Endothelial cell of umbilical vein (primary cell): ENCODE measurements at regions not wholly inside any gene's neighbourhood (a gene's known extent, or its start where the extent isn't known, plus 50 kb on each side); places are given as distances from the start of the nearest gene placed in this dataset.

ENCODE experiments used
- BruUV-seq: library from RNA; stranded (reverse); fragments of 400-500 nt; replicated peaks from 2 replicates; lab custom pipeline; 2021; lab: Mats Ljungman, UMichigan
- CTCF ChIA-PET: fragments of 300-600, 350-600 bp; sonication (Branson Sonifier 250); formaldehyde crosslinking; loops from one replicate; lab custom pipeline; 2021; ENCODE audit warnings: antibody characterized with exemption, inconsistent platforms; lab: Charles Lee
- POLR2A ChIA-PET: fragments of 300-600, 350-600 bp; sonication (Branson Sonifier 250); formaldehyde crosslinking; loops from one replicate; lab custom pipeline; 2021; ENCODE audit warnings: antibody characterized with exemption, inconsistent platforms; lab: Charles Lee
- DNase-seq: peaks from one replicate; pipeline ENCODE4 v3.0.0-alpha.2; 2011; ENCODE audit warnings: low read depth, low spot score
- FAIRE-seq: peaks from 2 replicates; lab custom pipeline; 2011; peaks lifted over from hg19 to GRCh38; lab: Jason Lieb, UNC
- H2AFZ ChIP-seq: 2 replicates; pipeline ENCODE4 v1.6.0; 2012; ENCODE audit warnings: low read depth, low read length, control low read depth, inconsistent platforms
- H3K27ac ChIP-seq: 2 replicates; pipeline ENCODE4 v1.5.1; 2011; ENCODE audit warnings: low read depth, mild to moderate bottlenecking, control low read depth, low read length, moderate library complexity; ENCODE audit not compliant: insufficient read depth
- H3K27me3 ChIP-seq, 2 experiments: 2 replicates each; pipeline versions ENCODE4 v1.6.0 to v1.6.1; 2011; ENCODE audit warnings: low read length in 2 of 2, mixed read lengths in 1 of 2; ENCODE audit not compliant: control insufficient read depth in 2 of 2, insufficient read depth in 2 of 2
- H3K36me3 ChIP-seq, 2 experiments: 2 replicates in 1 of 2; 3 replicates in 1 of 2; pipeline ENCODE4 v1.5.1; 2011; ENCODE audit warnings: low read length in 2 of 2, mild to moderate bottlenecking in 1 of 2, moderate library complexity in 1 of 2; ENCODE audit not compliant: control insufficient read depth in 2 of 2, insufficient read depth in 2 of 2; ENCODE audit errors: extremely low read depth in 1 of 2
- H3K4me1 ChIP-seq: 3 replicates; pipeline ENCODE4 v1.5.1; 2011; ENCODE audit warnings: mild to moderate bottlenecking, low read length; ENCODE audit not compliant: control insufficient read depth, insufficient read depth; ENCODE audit errors: extremely low read depth
- H3K4me2 ChIP-seq: 2 replicates; pipeline ENCODE4 v1.6.1; 2011; ENCODE audit warnings: low read length, control low read depth, mixed read lengths; ENCODE audit not compliant: insufficient read depth
- H3K4me3 ChIP-seq, 3 experiments: fragments of 200-600 bp in 1 of 3; sonication (generic), shearing (Covaris generic) in 1 of 3; replicated peaks in 1 of 3; 2 replicates each; pipeline ENCODE4 v1.5.1; 2011 to 2016; ENCODE audit warnings: control low read depth in 3 of 3, low read length in 3 of 3, mild to moderate bottlenecking in 2 of 3, inconsistent platforms in 1 of 3, low read depth in 1 of 3, moderate library complexity in 1 of 3; ENCODE audit not compliant: insufficient read depth in 1 of 3
- H3K79me2 ChIP-seq: 2 replicates; pipeline ENCODE4 v1.6.0; 2012; ENCODE audit warnings: low read length, inconsistent platforms; ENCODE audit not compliant: control insufficient read depth, insufficient read depth
- H3K9ac ChIP-seq: replicated peaks from 2 replicates; pipeline ENCODE3; 2011; ENCODE audit warnings: low read length, control low read depth; ENCODE audit not compliant: insufficient read depth; ENCODE audit errors: extremely low read depth
- H3K9me1 ChIP-seq: replicated peaks from 3 replicates; pipeline ENCODE4 v1.6.0; 2011; ENCODE audit warnings: mild to moderate bottlenecking, low read length; ENCODE audit not compliant: control insufficient read depth, insufficient read depth; ENCODE audit errors: extremely low read depth
- H3K9me3 ChIP-seq: replicated peaks from 2 replicates; pipeline ENCODE4 v1.5.1; 2012; ENCODE audit warnings: low read length, inconsistent platforms; ENCODE audit not compliant: control insufficient read depth, insufficient read depth
- H4K20me1 ChIP-seq: replicated peaks from 2 replicates; pipeline ENCODE3; 2011; ENCODE audit warnings: mild to moderate bottlenecking, low read length; ENCODE audit not compliant: control insufficient read depth, insufficient read depth; ENCODE audit errors: extremely low read depth
- CTCF ChIP-seq, 2 donors: IDR thresholded peaks; 1 replicate in 1 of 2; 2 replicates in 1 of 2; pipeline ENCODE4 v1.5.1; 2011; ENCODE audit warnings: low read length in 2 of 2, mild to moderate bottlenecking in 2 of 2, moderate library complexity in 2 of 2, control low read depth in 1 of 2, inconsistent platforms in 1 of 2, low read depth in 1 of 2; ENCODE audit not compliant: insufficient read depth in 1 of 2; ENCODE audit errors: extremely low read depth in 1 of 2
- EZH2 ChIP-seq: IDR thresholded peaks from 2 replicates; pipeline ENCODE4 v1.6.1; 2012; ENCODE audit warnings: borderline replicate concordance, low read depth, mild to moderate bottlenecking, moderate library complexity, low read length, inconsistent platforms; ENCODE audit not compliant: severe bottlenecking
- FOS ChIP-seq: IDR thresholded peaks from 2 replicates; pipeline ENCODE4 v1.6.1; 2011; ENCODE audit warnings: mild to moderate bottlenecking, low read length, moderate library complexity, borderline replicate concordance; ENCODE audit not compliant: insufficient read depth
- GATA2 ChIP-seq: IDR thresholded peaks from 2 replicates; pipeline ENCODE4 v1.7.0; 2011; ENCODE audit warnings: low read depth, mild to moderate bottlenecking, moderate library complexity, mixed read lengths, low read length; ENCODE audit not compliant: insufficient read length, insufficient read depth
- MYC ChIP-seq: IDR thresholded peaks from one replicate; pipeline ENCODE4 v1.6.1; 2011; ENCODE audit warnings: mild to moderate bottlenecking, low read depth, low read length
- POLR2A ChIP-seq: IDR thresholded peaks from 2 replicates; pipeline ENCODE4 v1.6.1; 2012; ENCODE audit warnings: low read depth, mild to moderate bottlenecking, control low read depth, low read length
- POLR2AphosphoS5 ChIP-seq: IDR thresholded peaks from 2 replicates; pipeline ENCODE4 v1.6.1; 2012; ENCODE audit warnings: low read depth, mild to moderate bottlenecking, control low read depth, low read length, moderate library complexity; ENCODE audit not compliant: insufficient read depth
- dilution Hi-C: fragments of 300-500 bp; cut with MboI; formaldehyde crosslinking; loops from one replicate; pipeline ENCODE4 v1.15.0; 2019; ENCODE audit warnings: low sequenced_read_pairs; ENCODE audit not compliant: extremely low pct_ligation_motif_present
- intact Hi-C: fragments of 100-400 bp; cut with micrococcal nuclease; formaldehyde crosslinking; loops from one replicate; pipeline ENCODE4 v1.10.0; 2022
- TF ChIP-seq, protein P1 (sequence below): IDR thresholded peaks from 2 replicates; pipeline ENCODE4 v1.6.1; 2011; ENCODE audit not compliant: insufficient read depth, insufficient read length

GRCh38 chr6:147776631-147777213, 268.2 kb downstream of the SAMD5 start:
- no peak for DNase-seq
- Histone ChIP-seq H3K79me2 (no peaks in the 10 kb centered on the region), H3K27me3 (no peaks in the 10 kb centered on the region), H2AFZ (no peak overlapping the region), H3K4me3 (no peak overlapping the region), H4K20me1 (no peaks in the 10 kb centered on the region), H3K4me2 (no peak overlapping the region), H3K9me1 (no peaks in the 10 kb centered on the region), H3K36me3 (no peaks in the 10 kb centered on the region), H3K9me3 (no peaks in the 10 kb centered on the region), H3K27ac (no peak overlapping the region), H3K4me1 (no peaks in the 10 kb centered on the region), H3K9ac (no peak overlapping the region)
- ChIA-PET POLR2A (no interaction called here), CTCF (no interaction called here)
- TF ChIP-seq EZH2 = no peak
- no peak for TF ChIP-seq MYC
- TF ChIP-seq, protein P1, sequence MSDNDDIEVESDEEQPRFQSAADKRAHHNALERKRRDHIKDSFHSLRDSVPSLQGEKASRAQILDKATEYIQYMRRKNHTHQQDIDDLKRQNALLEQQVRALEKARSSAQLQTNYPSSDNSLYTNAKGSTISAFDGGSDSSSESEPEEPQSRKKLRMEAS = no peak
- no peak for TF ChIP-seq FOS
- no peak for TF ChIP-seq POLR2A
- no peak for TF ChIP-seq CTCF (IDR thresholded peaks at IDR 0.05; ENCODE audit: extremely low read depth in 1 of 2, insufficient read depth in 1 of 2, low read depth in 1 of 2, low read length in 2 of 2)
- no peak for TF ChIP-seq POLR2AphosphoS5
- TF ChIP-seq GATA2 = no peak
- FAIRE-seq = no peak
- intact Hi-C loops (loop anchor here (10.0 kb wide), 1 partner anchor 198 kb away; no protein-coding TSS in a partner anchor), dilution Hi-C loops (no loop called here)
- no TSS peak for BruUV-seq
